ENCODE measurements at regions not wholly inside any gene's neighbourhood (a gene's known extent, or its start where the extent isn't known, plus 50 kb on each side); places are given as distances from the start of the nearest gene placed in this dataset.
A peak's percentile ranks its signal among the peaks of the same experiment; 100 is the strongest.

DNA sequence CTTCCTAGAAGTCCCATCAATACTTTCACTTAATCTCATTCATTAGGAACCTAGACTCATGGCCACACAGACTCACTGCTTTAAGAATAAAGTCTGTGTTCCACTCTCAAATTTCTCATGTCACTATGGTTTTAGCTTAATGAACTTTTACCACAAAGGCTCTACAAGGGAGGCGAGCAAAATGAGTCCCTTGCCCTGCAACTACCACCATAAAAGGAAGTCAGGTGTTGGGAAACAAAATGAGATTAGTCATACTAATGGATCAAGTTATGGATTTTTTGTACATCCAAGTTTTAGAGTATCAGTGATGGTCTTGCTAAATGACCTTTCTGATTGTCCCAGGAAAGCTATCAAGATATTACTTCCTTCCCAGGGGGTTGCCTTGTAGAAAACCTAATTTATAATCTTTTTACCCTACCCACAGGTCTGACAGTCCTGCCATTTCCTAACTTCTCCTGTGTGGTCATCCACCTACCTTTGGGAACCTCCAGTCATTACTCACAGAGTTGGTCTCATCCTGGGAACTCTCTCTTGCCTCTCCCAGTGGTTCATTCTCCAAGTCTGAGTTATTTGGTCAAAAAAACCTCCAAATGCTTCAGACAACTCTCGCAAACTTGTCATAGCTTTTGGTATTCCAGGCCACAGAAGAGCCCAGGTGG lies 51.8 kb upstream of the SLC16A1 start:
- H3K27ac Mint-ChIP-seq: peak overlapping the region in 1 of 3 donors; percentile 17
- H3K4me1 Mint-ChIP-seq: no peaks in the 10 kb centered on the region
- no peaks in the 10 kb centered on the region for H3K9me3 Mint-ChIP-seq
- H3K4me3 Mint-ChIP-seq: no peak overlapping the region
- peaks cover 14% of the 10 kb centered on the region for H3K36me3 Mint-ChIP-seq
- no peaks in the 10 kb centered on the region for H3K27me3 Mint-ChIP-seq

DNA sequence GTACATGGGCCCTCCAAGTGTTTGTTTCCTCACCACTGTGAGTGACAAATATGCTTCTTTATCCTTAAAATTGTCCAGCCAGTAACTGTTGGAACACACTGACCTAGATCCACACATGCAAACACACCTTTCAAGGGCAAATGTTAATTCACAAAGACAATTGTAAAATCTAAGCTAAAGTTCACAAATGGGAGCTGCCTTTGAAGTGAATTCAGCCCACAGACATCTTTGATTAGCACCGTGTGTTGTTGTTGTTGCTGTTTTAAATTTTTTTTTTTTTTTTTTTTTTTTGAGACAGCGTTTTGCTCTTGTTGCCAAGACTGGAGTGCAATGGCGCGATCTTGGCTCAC lies 52.3 kb upstream of the SLC16A1 start:
- H3K27ac Mint-ChIP-seq: no peak overlapping the region
- no peak overlapping the region for H3K4me3 Mint-ChIP-seq
- H3K9me3 Mint-ChIP-seq: no peaks in the 10 kb centered on the region
- H3K4me1 Mint-ChIP-seq: no peaks in the 10 kb centered on the region
- peaks cover 14% of the 10 kb centered on the region for H3K36me3 Mint-ChIP-seq
- H3K27me3 Mint-ChIP-seq: no peaks in the 10 kb centered on the region

DNA sequence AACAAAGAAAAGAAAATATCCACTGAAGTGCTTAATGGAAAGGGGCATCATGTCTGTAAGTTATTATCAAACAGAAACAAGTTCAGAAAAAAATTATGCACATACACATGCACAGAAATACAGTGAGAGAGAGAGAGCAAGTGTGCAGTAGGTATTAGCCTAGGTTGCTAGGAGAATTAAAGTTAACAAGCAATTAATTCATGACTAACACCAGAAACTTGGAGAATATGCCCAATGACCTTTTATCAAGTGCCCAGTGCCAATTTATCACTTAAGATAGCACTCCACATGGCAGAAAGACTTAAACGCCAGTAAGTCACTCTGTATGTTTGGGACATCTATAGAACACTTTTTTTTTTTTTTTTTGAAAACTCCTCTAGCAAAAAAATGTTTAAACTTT lies 56.2 kb upstream of the SLC16A1 start:
- Mint-ChIP-seq H3K36me3 (peaks cover 10% of the 10 kb centered on the region), H3K27ac (no peak overlapping the region), H3K27me3 (no peaks in the 10 kb centered on the region), H3K4me3 (no peak overlapping the region), H3K4me1 (no peaks in the 10 kb centered on the region), H3K9me3 (no peaks in the 10 kb centered on the region)

DNA sequence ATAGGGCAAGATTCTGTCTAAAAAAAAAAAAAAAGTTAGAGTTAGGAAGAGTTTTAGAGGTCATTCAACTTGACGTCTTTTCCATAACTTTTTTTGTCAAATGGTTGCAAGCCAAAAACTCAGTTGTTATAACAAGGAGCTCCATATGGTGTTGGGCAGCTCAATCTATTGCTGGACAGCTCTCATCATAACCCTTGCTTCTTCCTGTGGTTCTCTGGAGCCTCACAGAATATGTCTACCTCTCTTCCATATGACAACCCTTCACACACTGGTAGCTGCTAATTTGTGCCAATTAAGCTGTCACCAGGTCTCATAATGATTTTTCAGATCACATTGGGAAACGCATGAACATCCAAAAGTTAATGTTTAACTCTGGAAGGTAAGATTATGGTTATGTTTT lies 57.8 kb upstream of the SLC16A1 start:
- Mint-ChIP-seq H3K36me3 (peaks cover 8% of the 10 kb centered on the region), H3K27me3 (no peaks in the 10 kb centered on the region), H3K4me3 (no peak overlapping the region), H3K4me1 (peaks cover 0 to 2% (median 0%) of the 10 kb centered on the region in 3 donors), H3K9me3 (no peaks in the 10 kb centered on the region), H3K27ac (no peak overlapping the region)

DNA sequence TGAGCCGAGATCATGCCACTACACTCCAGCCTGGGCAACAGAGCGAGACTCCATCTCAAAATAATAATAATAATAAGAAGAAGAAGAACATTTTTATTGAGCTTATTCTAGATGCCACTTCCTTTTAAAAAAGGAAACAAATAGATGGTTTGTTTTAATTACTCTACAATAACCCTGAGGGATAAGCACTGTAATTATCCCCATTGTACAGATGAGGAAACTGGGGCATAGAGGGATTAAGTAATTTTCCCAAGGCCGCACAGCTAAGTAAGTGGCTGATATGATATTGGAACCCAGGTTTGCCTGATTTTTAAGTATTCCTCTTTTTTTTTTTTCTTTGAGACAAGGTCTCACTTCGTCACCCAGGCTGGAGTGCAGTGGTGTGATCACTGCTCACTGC lies 58.5 kb upstream of the LRIG2 start:
- H3K27me3 Mint-ChIP-seq: no peaks in the 10 kb centered on the region

DNA sequence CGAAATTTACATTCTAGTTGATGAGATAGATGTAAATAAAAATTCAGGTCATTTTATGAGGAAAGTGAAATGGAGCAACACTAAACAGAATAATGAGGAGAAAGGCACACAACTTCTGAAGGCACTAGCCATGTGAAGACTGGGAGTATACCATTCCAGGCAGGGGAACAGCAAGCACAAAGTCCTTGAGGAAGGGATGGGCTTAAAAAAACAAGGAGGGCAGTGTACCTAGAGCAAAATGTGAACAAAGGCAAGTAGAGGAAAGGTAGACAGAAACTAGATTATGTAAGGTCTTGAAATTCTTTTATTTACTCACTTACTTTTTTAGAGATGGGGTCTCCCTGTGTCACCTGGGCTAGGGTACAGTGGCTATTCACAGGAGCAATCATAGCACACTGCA lies 54.1 kb upstream of the LRIG2 start:
- no peaks in the 10 kb centered on the region for H3K27me3 Mint-ChIP-seq
- peaks cover 1% of the 10 kb centered on the region for H3K36me3 Mint-ChIP-seq
- H3K4me3 Mint-ChIP-seq: no peak overlapping the region
- peaks cover 0 to 2% (median 0%) of the 10 kb centered on the region in 3 donors for H3K4me1 Mint-ChIP-seq
- peak overlapping the region in 1 of 3 donors; percentile 55 for H3K27ac Mint-ChIP-seq
- no peaks in the 10 kb centered on the region for H3K9me3 Mint-ChIP-seq

More for the DNA sequence above, 58.5 kb upstream of the LRIG2 start:
- Mint-ChIP-seq H3K9me3 (no peaks in the 10 kb centered on the region), H3K36me3 (peaks cover 8% of the 10 kb centered on the region), H3K4me1 (peaks cover 0 to 2% (median 0%) of the 10 kb centered on the region in 3 donors), H3K4me3 (no peak overlapping the region), H3K27ac (no peak overlapping the region)

DNA sequence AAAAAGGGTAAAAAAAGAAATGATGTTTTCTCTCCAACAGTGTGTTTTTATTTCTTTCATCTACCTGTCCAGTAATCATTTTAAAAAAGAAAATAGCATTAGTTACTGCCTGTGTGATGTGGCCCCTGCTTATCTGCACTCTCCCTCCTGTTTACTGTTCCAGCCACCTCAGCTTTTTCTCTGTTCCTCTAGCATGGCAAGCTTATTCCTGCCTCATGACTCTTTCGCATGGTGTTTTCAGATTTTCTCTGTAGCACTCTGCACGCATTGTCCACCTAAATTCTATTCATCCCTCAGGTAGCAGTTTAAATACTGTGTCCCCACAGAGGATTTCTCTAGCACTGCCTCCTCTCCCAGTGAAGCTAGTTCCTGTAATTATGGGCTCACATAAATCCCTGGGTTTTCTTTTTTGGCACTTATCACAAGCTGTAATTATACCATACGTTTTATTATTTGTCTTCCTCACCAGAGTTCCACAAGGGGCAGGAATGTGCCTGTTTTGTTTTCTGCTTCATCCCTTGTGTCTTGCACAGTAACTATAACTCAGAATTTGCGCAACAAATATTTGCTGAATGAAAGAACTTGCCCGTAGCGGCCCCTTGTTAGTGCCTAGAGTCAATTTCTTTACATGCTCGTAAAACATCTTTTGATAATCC lies 51.4 kb upstream of the LRIG2 start:
- peaks cover 0 to 2% (median 0%) of the 10 kb centered on the region in 3 donors for H3K4me1 Mint-ChIP-seq
- H3K27ac Mint-ChIP-seq: no peak overlapping the region

More for the DNA sequence above, 51.4 kb upstream of the LRIG2 start:
- H3K36me3 Mint-ChIP-seq: peaks cover 6% of the 10 kb centered on the region
- no peaks in the 10 kb centered on the region for H3K9me3 Mint-ChIP-seq
- H3K4me3 Mint-ChIP-seq: no peak overlapping the region
- H3K27me3 Mint-ChIP-seq: no peaks in the 10 kb centered on the region

Data from IgD-negative memory B cell (primary cell).